ENCODE measurements at regions not wholly inside any gene's neighbourhood (a gene's known extent, or its start where the extent isn't known, plus 50 kb on each side); places are given as distances from the start of the nearest gene placed in this dataset.

GRCh38 chr2:65549257-65549627 lies 116.8 kb upstream of the SPRED2 start:
- TF ChIP-seq CTCF (IDR thresholded peaks at IDR 0.05; ENCODE audit: poor library complexity): no peak
- TF ChIP-seq EZH2 (IDR thresholded peaks at IDR 0.05; ENCODE audit: borderline replicate concordance): no peak
- no peak for TF ChIP-seq EZH2phosphoT487 (IDR thresholded peaks at IDR 0.05; ENCODE audit: low read depth, severe bottlenecking, unreplicated experiment)
